ENCODE measurements at regions not wholly inside any gene's neighbourhood (a gene's known extent, or its start where the extent isn't known, plus 50 kb on each side); places are given as distances from the start of the nearest gene placed in this dataset.

DNA sequence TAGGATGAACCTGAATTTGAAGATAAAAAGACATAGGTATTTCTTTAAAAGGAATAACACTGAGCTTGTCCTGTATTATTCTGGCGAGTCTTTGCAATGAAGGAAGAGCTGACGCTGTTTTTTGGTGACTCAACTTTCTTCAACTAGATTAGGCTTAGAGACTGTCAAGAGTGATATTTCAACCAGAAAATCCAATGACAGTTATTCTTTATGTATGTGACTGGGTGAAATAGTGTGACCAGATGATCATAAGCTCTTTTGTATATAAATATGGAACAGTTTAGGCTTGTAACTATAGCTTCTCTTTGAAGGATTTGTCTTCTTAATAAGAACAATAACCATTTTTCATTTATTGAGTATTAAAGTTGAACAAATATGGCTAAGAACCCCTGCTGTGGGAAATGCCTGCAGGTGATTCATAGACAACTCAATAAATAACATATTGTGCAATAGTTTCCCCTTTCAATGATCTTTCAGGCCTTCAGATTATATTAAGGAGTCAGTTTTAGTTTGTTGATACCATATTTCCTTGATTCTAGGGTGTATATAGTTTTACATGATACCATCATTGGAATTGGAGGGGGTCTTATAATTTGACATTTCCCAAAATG lies 265.6 kb upstream of the JAG1 start:
- H3K4me2 ChIP-seq (ENCODE audit: low read length): no peak overlapping the region
- H4K20me1 ChIP-seq (ENCODE audit: insufficient read depth): no peaks in the 10 kb centered on the region
- H3K9me3 ChIP-seq (ENCODE audit: low read length): no peaks in the 10 kb centered on the region
- no peak overlapping the region for H3K27ac ChIP-seq (ENCODE audit: low read length)
- no peaks in the 10 kb centered on the region for H3K27me3 ChIP-seq (ENCODE audit: insufficient read depth, low read depth, low read length)
- no peak for TF ChIP-seq MXI1 (conservative IDR thresholded peaks at IDR 0.05; ENCODE audit: poor library complexity, severe bottlenecking)
- H3K9ac ChIP-seq (ENCODE audit: low read length): no peak overlapping the region
- no peaks in the 10 kb centered on the region for H3K9me2 ChIP-seq (ENCODE audit: insufficient read depth, low read length)
- no peaks in the 10 kb centered on the region for H3K79me2 ChIP-seq (replicated peaks; ENCODE audit: insufficient read depth, low read length)
- no peak overlapping the region for H3K4me3 ChIP-seq (ENCODE audit: low read length)
- no peaks in the 10 kb centered on the region for H3F3A ChIP-seq (ENCODE audit: insufficient read depth, low read length, poor library complexity, severe bottlenecking)
- H3K36me3 ChIP-seq (ENCODE audit: insufficient read depth, low read length): no peaks in the 10 kb centered on the region
- no peak overlapping the region for H2AFZ ChIP-seq (ENCODE audit: low read depth, low read length)

DNA sequence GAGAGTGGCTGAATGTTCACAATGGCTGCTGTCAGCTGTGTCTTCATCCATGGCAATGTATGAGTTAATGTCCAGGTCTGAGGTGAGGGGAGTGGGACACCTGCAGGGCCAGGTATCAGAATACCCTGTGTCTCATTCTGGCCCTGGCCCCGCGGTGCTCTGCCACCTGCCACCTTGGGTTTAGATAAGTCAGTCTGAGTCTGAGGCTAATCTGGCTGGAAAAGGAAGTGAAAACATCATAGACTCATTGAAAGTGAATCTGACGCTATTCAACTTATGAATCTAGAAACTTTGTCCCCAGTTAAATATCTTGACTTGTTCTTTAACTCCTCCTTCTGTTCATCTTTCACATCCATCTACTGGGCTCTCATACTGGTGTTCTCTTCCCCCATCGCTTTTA lies 267.1 kb upstream of the JAG1 start:
- Histone ChIP-seq H3K36me3 (ENCODE audit: insufficient read depth, low read length) (no peaks in the 10 kb centered on the region), H3K27me3 (ENCODE audit: insufficient read depth, low read depth, low read length) (no peaks in the 10 kb centered on the region), H2AFZ (ENCODE audit: low read depth, low read length) (no peak overlapping the region), H3K9me3 (ENCODE audit: low read length) (no peaks in the 10 kb centered on the region), H3K79me2 (replicated peaks; ENCODE audit: insufficient read depth, low read length) (no peaks in the 10 kb centered on the region), H3K9me2 (ENCODE audit: insufficient read depth, low read length) (no peaks in the 10 kb centered on the region), H3K4me3 (ENCODE audit: low read length) (no peak overlapping the region), H3K27ac (ENCODE audit: low read length) (no peak overlapping the region), H3K9ac (ENCODE audit: low read length) (no peak overlapping the region), H3K4me2 (ENCODE audit: low read length) (no peak overlapping the region), H3F3A (ENCODE audit: insufficient read depth, low read length, poor library complexity, severe bottlenecking) (no peaks in the 10 kb centered on the region), H4K20me1 (ENCODE audit: insufficient read depth) (no peaks in the 10 kb centered on the region)
- TF ChIP-seq RAD21 (conservative IDR thresholded peaks at IDR 0.05) (no peak), MXI1 (conservative IDR thresholded peaks at IDR 0.05; ENCODE audit: poor library complexity, severe bottlenecking) (no peak), EZH2 (IDR thresholded peaks at IDR 0.05; ENCODE audit: borderline replicate concordance, insufficient read depth, low read length, poor library complexity, severe bottlenecking) (no peak)

DNA sequence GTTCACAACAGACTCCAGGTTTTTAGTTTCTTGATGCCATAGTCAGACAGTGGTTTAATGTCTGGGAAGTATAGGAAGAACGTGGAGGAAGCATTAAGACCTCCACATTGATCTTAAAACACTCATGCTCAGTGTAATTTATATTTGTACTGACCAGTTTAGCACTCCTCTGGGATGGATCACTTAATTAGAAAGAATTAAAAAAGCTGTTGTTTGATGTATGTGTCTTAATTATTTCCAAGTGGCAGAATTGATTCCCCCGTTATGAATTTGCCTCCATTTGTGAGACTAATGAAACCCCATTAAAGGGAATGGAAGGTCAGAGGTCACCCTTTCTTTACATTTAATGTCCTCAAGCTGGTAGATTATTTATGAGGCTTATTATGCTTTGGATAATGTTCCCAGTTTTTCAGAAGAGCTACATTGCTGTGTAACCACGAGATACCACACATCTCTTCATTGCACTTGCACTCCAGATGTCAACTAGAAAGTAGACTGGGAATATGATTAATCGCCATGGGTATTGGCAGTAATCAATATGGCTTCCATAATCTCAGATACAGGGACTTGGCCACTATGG lies 270.0 kb upstream of the JAG1 start:
- no peak overlapping the region for H3K4me2 ChIP-seq (ENCODE audit: low read length)
- TF ChIP-seq SMC3 (conservative IDR thresholded peaks at IDR 0.05; ENCODE audit: poor library complexity): no peak
- TF ChIP-seq, protein P1, sequence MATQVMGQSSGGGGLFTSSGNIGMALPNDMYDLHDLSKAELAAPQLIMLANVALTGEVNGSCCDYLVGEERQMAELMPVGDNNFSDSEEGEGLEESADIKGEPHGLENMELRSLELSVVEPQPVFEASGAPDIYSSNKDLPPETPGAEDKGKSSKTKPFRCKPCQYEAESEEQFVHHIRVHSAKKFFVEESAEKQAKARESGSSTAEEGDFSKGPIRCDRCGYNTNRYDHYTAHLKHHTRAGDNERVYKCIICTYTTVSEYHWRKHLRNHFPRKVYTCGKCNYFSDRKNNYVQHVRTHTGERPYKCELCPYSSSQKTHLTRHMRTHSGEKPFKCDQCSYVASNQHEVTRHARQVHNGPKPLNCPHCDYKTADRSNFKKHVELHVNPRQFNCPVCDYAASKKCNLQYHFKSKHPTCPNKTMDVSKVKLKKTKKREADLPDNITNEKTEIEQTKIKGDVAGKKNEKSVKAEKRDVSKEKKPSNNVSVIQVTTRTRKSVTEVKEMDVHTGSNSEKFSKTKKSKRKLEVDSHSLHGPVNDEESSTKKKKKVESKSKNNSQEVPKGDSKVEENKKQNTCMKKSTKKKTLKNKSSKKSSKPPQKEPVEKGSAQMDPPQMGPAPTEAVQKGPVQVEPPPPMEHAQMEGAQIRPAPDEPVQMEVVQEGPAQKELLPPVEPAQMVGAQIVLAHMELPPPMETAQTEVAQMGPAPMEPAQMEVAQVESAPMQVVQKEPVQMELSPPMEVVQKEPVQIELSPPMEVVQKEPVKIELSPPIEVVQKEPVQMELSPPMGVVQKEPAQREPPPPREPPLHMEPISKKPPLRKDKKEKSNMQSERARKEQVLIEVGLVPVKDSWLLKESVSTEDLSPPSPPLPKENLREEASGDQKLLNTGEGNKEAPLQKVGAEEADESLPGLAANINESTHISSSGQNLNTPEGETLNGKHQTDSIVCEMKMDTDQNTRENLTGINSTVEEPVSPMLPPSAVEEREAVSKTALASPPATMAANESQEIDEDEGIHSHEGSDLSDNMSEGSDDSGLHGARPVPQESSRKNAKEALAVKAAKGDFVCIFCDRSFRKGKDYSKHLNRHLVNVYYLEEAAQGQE (IDR thresholded peaks at IDR 0.05; ENCODE audit: borderline replicate concordance): no peak
- TF ChIP-seq POLR2AphosphoS5 (IDR thresholded peaks at IDR 0.05): no peak
- TF ChIP-seq RAD21 (conservative IDR thresholded peaks at IDR 0.05): no peak
- no peak for TF ChIP-seq MXI1 (conservative IDR thresholded peaks at IDR 0.05; ENCODE audit: poor library complexity, severe bottlenecking)
- TF ChIP-seq EP300 (conservative IDR thresholded peaks at IDR 0.05; ENCODE audit: poor library complexity, severe bottlenecking): no peak
- no peak for TF ChIP-seq EZH2 (IDR thresholded peaks at IDR 0.05; ENCODE audit: borderline replicate concordance, insufficient read depth, low read length, poor library complexity, severe bottlenecking)
- TF ChIP-seq TAF1 (IDR thresholded peaks at IDR 0.05; ENCODE audit: low read depth): no peak
- TF ChIP-seq, protein P2, sequence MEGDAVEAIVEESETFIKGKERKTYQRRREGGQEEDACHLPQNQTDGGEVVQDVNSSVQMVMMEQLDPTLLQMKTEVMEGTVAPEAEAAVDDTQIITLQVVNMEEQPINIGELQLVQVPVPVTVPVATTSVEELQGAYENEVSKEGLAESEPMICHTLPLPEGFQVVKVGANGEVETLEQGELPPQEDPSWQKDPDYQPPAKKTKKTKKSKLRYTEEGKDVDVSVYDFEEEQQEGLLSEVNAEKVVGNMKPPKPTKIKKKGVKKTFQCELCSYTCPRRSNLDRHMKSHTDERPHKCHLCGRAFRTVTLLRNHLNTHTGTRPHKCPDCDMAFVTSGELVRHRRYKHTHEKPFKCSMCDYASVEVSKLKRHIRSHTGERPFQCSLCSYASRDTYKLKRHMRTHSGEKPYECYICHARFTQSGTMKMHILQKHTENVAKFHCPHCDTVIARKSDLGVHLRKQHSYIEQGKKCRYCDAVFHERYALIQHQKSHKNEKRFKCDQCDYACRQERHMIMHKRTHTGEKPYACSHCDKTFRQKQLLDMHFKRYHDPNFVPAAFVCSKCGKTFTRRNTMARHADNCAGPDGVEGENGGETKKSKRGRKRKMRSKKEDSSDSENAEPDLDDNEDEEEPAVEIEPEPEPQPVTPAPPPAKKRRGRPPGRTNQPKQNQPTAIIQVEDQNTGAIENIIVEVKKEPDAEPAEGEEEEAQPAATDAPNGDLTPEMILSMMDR (IDR thresholded peaks at IDR 0.05; ENCODE audit: poor library complexity, severe bottlenecking): no peak
- H3K36me3 ChIP-seq (ENCODE audit: insufficient read depth, low read length): no peaks in the 10 kb centered on the region
- H3K27me3 ChIP-seq (ENCODE audit: insufficient read depth, low read depth, low read length): no peaks in the 10 kb centered on the region
- H4K20me1 ChIP-seq (ENCODE audit: insufficient read depth): no peaks in the 10 kb centered on the region
- no peak overlapping the region for H2AFZ ChIP-seq (ENCODE audit: low read depth, low read length)
- no peak overlapping the region for H3K27ac ChIP-seq (ENCODE audit: low read length)
- H3K9ac ChIP-seq (ENCODE audit: low read length): no peak overlapping the region
- H3F3A ChIP-seq (ENCODE audit: insufficient read depth, low read length, poor library complexity, severe bottlenecking): no peaks in the 10 kb centered on the region
- H3K9me2 ChIP-seq (ENCODE audit: insufficient read depth, low read length): no peaks in the 10 kb centered on the region
- H3K79me2 ChIP-seq (replicated peaks; ENCODE audit: insufficient read depth, low read length): no peaks in the 10 kb centered on the region
- H3K4me3 ChIP-seq (ENCODE audit: low read length): no peak overlapping the region
- H3K9me3 ChIP-seq (ENCODE audit: low read length): no peaks in the 10 kb centered on the region

All from neural cell (in vitro differentiated cells).